Activated CD4-positive, alpha-beta T cell treated with anti-CD3 and anti-CD28 coated beads for 36 hours (primary cell): ENCODE measurements at regions not wholly inside any gene's neighbourhood (a gene's known extent, or its start where the extent isn't known, plus 50 kb on each side); places are given as distances from the start of the nearest gene placed in this dataset.

ENCODE experiments used
- ATAC-seq: fragments of 200-7000 bp; cut with Tn5 transposase; one replicate; pipeline ENCODE4 v1.10.0; 2021; ENCODE audit warnings: mild to moderate bottlenecking, moderate library complexity
- CTCF ChIA-PET: fragments of 350-600 bp; sonication (Branson Sonifier 250); formaldehyde crosslinking; loops from one replicate; lab custom pipeline; 2021; ENCODE audit warnings: antibody characterized with exemption; lab: Charles Lee
- POLR2A ChIA-PET: fragments of 350-600 bp; sonication (Branson Sonifier 250); formaldehyde crosslinking; loops from one replicate; lab custom pipeline; 2021; ENCODE audit warnings: antibody characterized with exemption, inconsistent platforms; lab: Charles Lee
- DNase-seq: peaks from one replicate; pipeline ENCODE4 v3.0.0-alpha.2; 2020
- H3K27ac Mint-ChIP-seq: one replicate; pipeline ENCODE4 v1.8.0; 2021; ENCODE audit warnings: mixed read lengths
- H3K27me3 Mint-ChIP-seq: one replicate; pipeline ENCODE4 v1.8.0; 2021; ENCODE audit warnings: mixed read lengths
- H3K36me3 Mint-ChIP-seq: one replicate; pipeline ENCODE4 v1.8.0; 2021; ENCODE audit warnings: low read depth, mixed read lengths
- H3K4me1 Mint-ChIP-seq: one replicate; pipeline ENCODE4 v1.8.0; 2021; ENCODE audit warnings: mixed read lengths
- H3K4me3 Mint-ChIP-seq: one replicate; pipeline ENCODE4 v1.8.0; 2021; ENCODE audit warnings: mild to moderate bottlenecking, moderate library complexity, mixed read lengths
- H3K9me3 Mint-ChIP-seq: one replicate; pipeline ENCODE4 v1.8.0; 2021; ENCODE audit warnings: low read depth, mixed read lengths
- intact Hi-C, 2 experiments: fragments of 100-400 bp; cut with DNase I in 1 of 2; cut with micrococcal nuclease in 1 of 2; formaldehyde crosslinking; loops; one replicate each; pipeline versions ENCODE4 v1.14.2 to v1.15.1; 2022 to 2024; cut with DNase I, micrococcal nuclease

- CTCF ChIA-PET = no interaction called here
- H3K9me3 Mint-ChIP-seq = no peaks in the 10 kb centered on the region
- no peak overlapping the region for H3K4me3 Mint-ChIP-seq
- ATAC-seq (no peak), DNase-seq (no peak)
- intact Hi-C loops = no loop called here
- H3K27ac Mint-ChIP-seq = no peak overlapping the region
- H3K36me3 Mint-ChIP-seq = no peaks in the 10 kb centered on the region
- H3K27me3 Mint-ChIP-seq = no peaks in the 10 kb centered on the region
- H3K4me1 Mint-ChIP-seq = no peaks in the 10 kb centered on the region
- POLR2A ChIA-PET = no interaction called here
Measured at GRCh38 chr20:60254901-60255411, 296.7 kb downstream of the CDH26 start.

- H3K4me3 Mint-ChIP-seq = no peak overlapping the region
- intact Hi-C loops = no loop called here
- H3K27me3 Mint-ChIP-seq = no peaks in the 10 kb centered on the region
- CTCF ChIA-PET = no interaction called here
- no peaks in the 10 kb centered on the region for H3K36me3 Mint-ChIP-seq
- H3K27ac Mint-ChIP-seq = no peak overlapping the region
- ATAC-seq = no peak
- POLR2A ChIA-PET = no interaction called here
- no peaks in the 10 kb centered on the region for H3K4me1 Mint-ChIP-seq
- H3K9me3 Mint-ChIP-seq = no peaks in the 10 kb centered on the region
- no peak for DNase-seq
Measured at GRCh38 chr20:60255415-60255814, 297.2 kb downstream of the CDH26 start.

DNA sequence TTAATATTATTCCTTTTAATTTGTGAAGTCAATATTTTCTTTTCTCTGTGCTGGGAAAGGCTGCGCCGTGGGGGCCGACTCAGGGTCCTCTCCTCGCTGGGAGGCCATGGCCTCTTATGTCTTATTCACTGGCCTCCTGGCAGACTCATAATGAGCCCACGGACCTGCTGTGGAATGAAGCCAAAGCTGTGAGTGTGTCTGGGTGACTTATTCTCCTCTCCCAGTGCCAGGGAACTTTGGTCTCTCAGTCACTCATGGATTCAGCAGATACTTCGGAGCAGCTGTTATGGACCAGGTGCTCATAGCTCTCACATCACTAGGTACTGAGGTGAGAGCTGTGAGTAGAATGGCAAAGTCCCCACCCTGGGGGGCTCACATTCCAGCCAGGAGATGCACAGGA lies 297.6 kb downstream of the CDH26 start:
- intact Hi-C loops = no loop called here
- DNase-seq (no peak), ATAC-seq (no peak)
- no peaks in the 10 kb centered on the region for H3K36me3 Mint-ChIP-seq
- H3K27ac Mint-ChIP-seq = no peak overlapping the region
- ChIA-PET CTCF (no interaction called here), POLR2A (no interaction called here)
- H3K4me1 Mint-ChIP-seq = no peaks in the 10 kb centered on the region
- no peak overlapping the region for H3K4me3 Mint-ChIP-seq
- no peaks in the 10 kb centered on the region for H3K9me3 Mint-ChIP-seq
- no peaks in the 10 kb centered on the region for H3K27me3 Mint-ChIP-seq

DNA sequence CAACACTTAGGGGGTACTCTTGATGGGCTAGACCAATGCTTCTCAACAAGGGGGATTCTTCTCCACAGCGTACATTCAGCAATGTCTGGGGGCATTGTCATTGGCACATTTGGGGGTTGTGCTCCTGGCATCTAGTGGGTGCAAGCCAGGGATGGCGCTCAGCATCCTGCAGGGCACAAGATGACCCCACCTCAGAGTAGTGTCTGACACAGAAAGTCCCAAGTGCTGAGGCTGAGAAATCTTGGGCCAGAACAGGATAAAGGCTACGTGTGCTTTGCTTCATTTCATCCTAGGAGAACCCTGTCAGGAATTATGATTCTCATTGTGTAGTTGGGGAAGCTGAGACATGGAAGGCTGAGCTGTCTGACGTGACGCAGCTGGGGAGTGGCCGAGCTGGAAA lies 298.6 kb downstream of the CDH26 start:
- ChIA-PET POLR2A (no interaction called here), CTCF (no interaction called here)
- H3K27ac Mint-ChIP-seq = no peak overlapping the region
- no peaks in the 10 kb centered on the region for H3K27me3 Mint-ChIP-seq
- no peaks in the 10 kb centered on the region for H3K4me1 Mint-ChIP-seq
- DNase-seq (no peak), ATAC-seq (no peak)
- no peaks in the 10 kb centered on the region for H3K36me3 Mint-ChIP-seq
- H3K9me3 Mint-ChIP-seq = no peaks in the 10 kb centered on the region
- no peak overlapping the region for H3K4me3 Mint-ChIP-seq
- intact Hi-C loops = no loop called here

DNA sequence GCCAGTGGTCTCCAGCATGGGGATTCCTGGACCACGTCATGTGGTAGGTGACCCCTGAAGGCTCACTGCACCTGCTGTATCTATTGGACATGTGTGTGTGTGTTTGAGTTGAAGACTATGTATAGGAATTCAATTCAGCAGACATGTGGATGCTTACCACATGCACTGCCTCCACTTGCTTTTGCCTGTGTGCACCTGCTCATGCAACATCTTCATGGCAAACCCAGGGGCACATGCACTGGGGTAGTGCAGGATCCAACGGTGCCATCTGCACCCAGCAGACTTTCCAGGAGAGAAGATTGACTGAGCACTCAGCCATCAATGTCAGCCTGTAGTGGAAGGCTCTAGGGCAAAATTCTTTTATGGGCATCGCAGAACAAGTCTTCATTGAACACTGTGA lies 299.4 kb downstream of the CDH26 start:
- H3K27ac Mint-ChIP-seq = no peak overlapping the region
- intact Hi-C loops = no loop called here
- ChIA-PET POLR2A (no interaction called here), CTCF (no interaction called here)
- H3K27me3 Mint-ChIP-seq = no peaks in the 10 kb centered on the region
- H3K4me3 Mint-ChIP-seq = no peak overlapping the region
- ATAC-seq (no peak), DNase-seq (no peak)
- no peaks in the 10 kb centered on the region for H3K4me1 Mint-ChIP-seq
- no peaks in the 10 kb centered on the region for H3K9me3 Mint-ChIP-seq
- no peaks in the 10 kb centered on the region for H3K36me3 Mint-ChIP-seq

GRCh38 chr20:60258255-60258863 lies 300.1 kb downstream of the CDH26 start:
- no peak for ATAC-seq
- intact Hi-C loops = no loop called here
- POLR2A ChIA-PET = no interaction called here
- no peak for DNase-seq
- Mint-ChIP-seq H3K27me3 (no peaks in the 10 kb centered on the region), H3K9me3 (no peaks in the 10 kb centered on the region), H3K4me1 (no peaks in the 10 kb centered on the region), H3K27ac (no peak overlapping the region), H3K4me3 (no peak overlapping the region), H3K36me3 (no peaks in the 10 kb centered on the region)
- CTCF ChIA-PET = interaction anchor here (3.3 kb wide), 1 partner anchor 201 kb away, joined by 11 read pairs; no protein-coding TSS in a partner anchor

DNA sequence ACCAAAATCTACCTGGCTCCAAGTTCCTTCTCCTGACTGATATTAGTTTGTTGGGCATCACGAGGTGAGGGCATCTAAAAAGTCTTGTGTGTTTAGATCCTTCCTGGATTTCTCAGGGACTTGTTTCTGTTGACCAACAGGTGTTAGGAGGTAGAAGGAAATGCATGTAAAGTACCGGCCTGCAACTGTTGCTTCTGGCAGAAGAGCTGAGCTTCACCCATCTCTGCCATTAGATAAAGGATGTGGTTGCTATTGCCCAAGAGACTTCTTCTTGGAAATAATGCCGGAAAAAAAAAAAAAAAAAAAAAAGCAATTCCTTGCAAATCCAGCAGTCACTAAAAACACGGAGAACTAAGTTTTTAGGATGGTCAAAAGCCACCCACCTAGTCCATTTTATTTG lies 303.1 kb downstream of the CDH26 start:
- Mint-ChIP-seq H3K36me3 (no peaks in the 10 kb centered on the region), H3K4me3 (no peak overlapping the region), H3K27ac (no peak overlapping the region), H3K9me3 (no peaks in the 10 kb centered on the region), H3K4me1 (peaks cover 14% of the 10 kb centered on the region), H3K27me3 (no peaks in the 10 kb centered on the region)
- intact Hi-C loops = loop anchor here (5.0 kb wide), 2 partner anchors 49 to 124 kb away; no protein-coding TSS in a partner anchor
- POLR2A ChIA-PET = no interaction called here
- CTCF ChIA-PET = interaction anchor here (0.5 to 6.5 kb wide), 8 partner anchors 10 to 309 kb away, joined by 3 to 32 read pairs (median 8); no protein-coding TSS in a partner anchor
- no peak for DNase-seq
- no peak for ATAC-seq

- ATAC-seq = peak; percentile 36
- peak; percentile 70 for DNase-seq
- H3K9me3 Mint-ChIP-seq = no peaks in the 10 kb centered on the region
- H3K36me3 Mint-ChIP-seq = no peaks in the 10 kb centered on the region
- H3K4me3 Mint-ChIP-seq = no peak overlapping the region
- ChIA-PET CTCF (interaction anchor here (0.6 to 6.5 kb wide), 19 partner anchors 9 to 311 kb away, joined by 3 to 32 read pairs (median 5); no protein-coding TSS in a partner anchor), POLR2A (no interaction called here)
- peaks cover 16% of the 10 kb centered on the region for H3K4me1 Mint-ChIP-seq
- H3K27me3 Mint-ChIP-seq = no peaks in the 10 kb centered on the region
- intact Hi-C loops = loop anchor here (1.0 to 5.0 kb wide), 5 partner anchors 51 to 314 kb away; no protein-coding TSS in a partner anchor
- no peak overlapping the region for H3K27ac Mint-ChIP-seq
Measured at GRCh38 chr20:60262967-60263603, 304.9 kb downstream of the CDH26 start.

GRCh38 chr20:60263725-60264709 lies 305.8 kb downstream of the CDH26 start:
- POLR2A ChIA-PET = no interaction called here
- CTCF ChIA-PET = interaction anchor here (0.6 to 6.5 kb wide), 11 partner anchors 8 to 353 kb away, joined by 3 to 32 read pairs (median 4); no protein-coding TSS in a partner anchor
- Mint-ChIP-seq H3K4me3 (no peak overlapping the region), H3K27ac (no peak overlapping the region), H3K4me1 (peaks cover 16% of the 10 kb centered on the region), H3K27me3 (no peaks in the 10 kb centered on the region), H3K36me3 (no peaks in the 10 kb centered on the region), H3K9me3 (no peaks in the 10 kb centered on the region)
- intact Hi-C loops = loop anchor here (1.0 to 5.0 kb wide), 5 partner anchors 52 to 315 kb away; no protein-coding TSS in a partner anchor
- ATAC-seq = no peak
- no peak for DNase-seq

DNA sequence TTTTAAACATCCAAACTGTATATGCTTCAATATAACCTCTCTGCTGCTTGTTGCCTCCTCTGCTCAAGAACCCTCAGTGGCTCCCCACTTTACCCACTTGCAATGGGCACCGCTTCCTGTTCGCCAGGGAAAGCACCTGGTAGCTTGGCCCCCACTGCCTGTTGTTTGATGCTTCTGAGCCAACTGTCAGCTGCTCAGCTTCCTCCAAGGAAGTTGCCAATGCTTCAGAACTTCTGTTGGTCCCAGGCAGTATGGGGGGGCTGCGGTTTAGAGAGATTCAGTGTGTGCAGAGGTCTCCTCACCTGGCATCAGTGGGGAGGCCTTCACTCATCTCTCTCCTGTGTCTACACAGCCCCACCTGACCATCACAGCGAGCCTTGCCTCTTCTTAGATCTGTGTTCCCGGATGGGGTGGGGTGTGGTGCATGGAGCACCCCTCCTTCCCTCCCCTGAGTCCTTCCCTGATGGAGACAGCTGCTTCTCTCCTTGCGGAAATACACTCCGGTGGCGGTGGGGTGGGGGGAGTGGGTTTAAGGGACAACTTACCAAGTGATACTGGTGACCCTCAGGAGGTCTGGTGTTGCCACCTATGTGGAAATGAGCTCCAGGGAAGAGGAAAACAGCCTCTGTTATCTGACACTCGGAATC lies 308.1 kb downstream of the CDH26 start:
- no peak overlapping the region for H3K27ac Mint-ChIP-seq
- H3K9me3 Mint-ChIP-seq = no peaks in the 10 kb centered on the region
- no peaks in the 10 kb centered on the region for H3K36me3 Mint-ChIP-seq
- H3K4me1 Mint-ChIP-seq = peaks cover 16% of the 10 kb centered on the region
- H3K4me3 Mint-ChIP-seq = no peak overlapping the region
- CTCF ChIA-PET = interaction anchor here (6.5 kb wide), 1 partner anchor 55 kb away, joined by 32 read pairs; no protein-coding TSS in a partner anchor
- DNase-seq (peak; percentile 20), ATAC-seq (no peak)
- POLR2A ChIA-PET = no interaction called here
- H3K27me3 Mint-ChIP-seq = no peaks in the 10 kb centered on the region
- intact Hi-C loops = no loop called here

- Mint-ChIP-seq H3K36me3 (no peaks in the 10 kb centered on the region), H3K4me3 (no peak overlapping the region), H3K4me1 (peaks cover 29% of the 10 kb centered on the region), H3K9me3 (no peaks in the 10 kb centered on the region), H3K27ac (no peak overlapping the region), H3K27me3 (no peaks in the 10 kb centered on the region)
- peak; percentile 9 for DNase-seq
- ATAC-seq = peak; percentile 74
- CTCF ChIA-PET = interaction anchor here (1.6 kb wide), 1 partner anchor 58 kb away, joined by 5 read pairs; no protein-coding TSS in a partner anchor
- intact Hi-C loops = no loop called here
- POLR2A ChIA-PET = no interaction called here
Measured at GRCh38 chr20:60268491-60268890, 310.3 kb downstream of the CDH26 start.
